ENCODE measurements at regions not wholly inside any gene's neighbourhood (a gene's known extent, or its start where the extent isn't known, plus 50 kb on each side); places are given as distances from the start of the nearest gene placed in this dataset.

- in situ Hi-C loops (cut with HindIII; ENCODE audit: extremely low pct_ligation_motif_present, low pct_unique_long_range_greater_than_20kb) (no loop called here), intact Hi-C loops (cut with micrococcal nuclease; ENCODE audit: unreplicated experiment) (no loop called here)
- H3K27ac ChIP-seq (ENCODE audit: extremely low read length, insufficient read depth, low read length) = no peak overlapping the region
- TF ChIP-seq ARID2 (CRISPR knock-in tag; IDR thresholded peaks at IDR 0.05; ENCODE audit: borderline replicate concordance) = no peak
- TF ChIP-seq IRF2 (CRISPR knock-in tag; IDR thresholded peaks at IDR 0.05) = no peak
- TF ChIP-seq ELF3 (CRISPR knock-in tag; IDR thresholded peaks at IDR 0.05) = no peak
- TF ChIP-seq ATF1 (CRISPR knock-in tag; IDR thresholded peaks at IDR 0.05) = no peak
- no peak for TF ChIP-seq ZFX (CRISPR knock-in tag; IDR thresholded peaks at IDR 0.05; ENCODE audit: low read depth)
- TF ChIP-seq ZNF564 (CRISPR knock-in tag; IDR thresholded peaks at IDR 0.05) = no peak
- TF ChIP-seq FOSL1 (CRISPR knock-in tag; IDR thresholded peaks at IDR 0.05; ENCODE audit: borderline replicate concordance) = no peak
- no peak for TF ChIP-seq MTF2 (CRISPR knock-in tag; IDR thresholded peaks at IDR 0.05; ENCODE audit: borderline replicate concordance)
- TF ChIP-seq KLF13 (CRISPR knock-in tag; IDR thresholded peaks at IDR 0.05) = no peak
- no peak for TF ChIP-seq RFX3 (CRISPR knock-in tag; IDR thresholded peaks at IDR 0.05)
- TF ChIP-seq SRF (IDR thresholded peaks at IDR 0.05; ENCODE audit: low read depth, low read length) = no peak
- TF ChIP-seq IRF1 (CRISPR knock-in tag; IDR thresholded peaks at IDR 0.05; ENCODE audit: low read depth) = no peak
- TF ChIP-seq MAZ (IDR thresholded peaks at IDR 0.05; ENCODE audit: borderline replicate concordance, low read depth, low read length) = no peak
- TF ChIP-seq MAZ (CRISPR knock-in tag; IDR thresholded peaks at IDR 0.05; ENCODE audit: low read depth) = no peak
- no peak for TF ChIP-seq ZNF598 (CRISPR knock-in tag; IDR thresholded peaks at IDR 0.05; ENCODE audit: borderline replicate concordance)
- TF ChIP-seq ZKSCAN1 (IDR thresholded peaks at IDR 0.05; ENCODE audit: low read length) = no peak
- no peak for TF ChIP-seq TFDP1 (CRISPR knock-in tag; IDR thresholded peaks at IDR 0.05; ENCODE audit: borderline replicate concordance)
- no peak for TF ChIP-seq ZNF567 (CRISPR knock-in tag; IDR thresholded peaks at IDR 0.05; ENCODE audit: borderline replicate concordance)
- H3K9me3 ChIP-seq (ENCODE audit: low read length) = no peaks in the 10 kb centered on the region
- H3K9ac ChIP-seq (ENCODE audit: insufficient read depth, low read depth, low read length) = no peak overlapping the region
- POLR2A ChIA-PET = no interaction called here
- BruUV-seq (replicated peaks) = no TSS peak
- no peak overlapping the region for H3K4me2 ChIP-seq (ENCODE audit: low read depth, low read length)
- CTCF ChIA-PET (ENCODE audit: low intra/inter-chr PET ratio, low total read pairs) = no interaction called here
- no peak for DNase-seq (ENCODE audit: low spot score)
- no peaks in the 10 kb centered on the region for H3K36me3 ChIP-seq (replicated peaks in 1 of 2; ENCODE audit: control insufficient read depth in 1 of 2, insufficient read depth in 2 of 2, low read length in 2 of 2)
- no peak overlapping the region for H3K4me3 ChIP-seq (replicated peaks in 1 of 3; ENCODE audit: insufficient read depth in 1 of 3, low read depth in 2 of 3, low read length in 3 of 3)
- no peak overlapping the region for H2AFZ ChIP-seq (ENCODE audit: low read length)
- H3K27me3 ChIP-seq (ENCODE audit: control insufficient read depth in 1 of 2, insufficient read depth in 2 of 2, low read length in 2 of 2) = no peaks in the 10 kb centered on the region
- no peak for ATAC-seq
- H3K4me1 ChIP-seq (ENCODE audit: insufficient read depth, low read length) = no peaks in the 10 kb centered on the region
- H4K20me1 ChIP-seq (ENCODE audit: insufficient read depth, low read length) = no peaks in the 10 kb centered on the region
- no peaks in the 10 kb centered on the region for H3K79me2 ChIP-seq (ENCODE audit: insufficient read depth, low read length)
- no peak for FAIRE-seq
- WGBS (ENCODE audit: low lambda C conversion rate) = 0% methylated on average over 1 of the region's 1 CpG
These were observed 614.3 kb downstream of the ACTL7B start for GRCh38 chr9:108241384-108242073.

Measured in HepG2 (cell line).